Endothelial cell of umbilical vein (primary cell): ENCODE measurements at regions not wholly inside any gene's neighbourhood (a gene's known extent, or its start where the extent isn't known, plus 50 kb on each side); places are given as distances from the start of the nearest gene placed in this dataset.

Experiments used
- CTCF ChIP-seq, 2 donors: IDR thresholded peaks; 1 replicate in 1 of 2; 2 replicates in 1 of 2; pipeline ENCODE4 v1.5.1; 2011; ENCODE audit warnings: low read length in 2 of 2, mild to moderate bottlenecking in 2 of 2, moderate library complexity in 2 of 2, control low read depth in 1 of 2, inconsistent platforms in 1 of 2, low read depth in 1 of 2; ENCODE audit not compliant: insufficient read depth in 1 of 2; ENCODE audit errors: extremely low read depth in 1 of 2
- JUN ChIP-seq: IDR thresholded peaks from 2 replicates; pipeline ENCODE4 v1.6.1; 2011; ENCODE audit warnings: borderline replicate concordance, low read depth; ENCODE audit not compliant: insufficient read length, insufficient read depth
- POLR2A ChIP-seq: IDR thresholded peaks from 2 replicates; pipeline ENCODE4 v1.6.1; 2012; ENCODE audit warnings: low read depth, mild to moderate bottlenecking, control low read depth, low read length
- POLR2AphosphoS5 ChIP-seq: IDR thresholded peaks from 2 replicates; pipeline ENCODE4 v1.6.1; 2012; ENCODE audit warnings: low read depth, mild to moderate bottlenecking, control low read depth, low read length, moderate library complexity; ENCODE audit not compliant: insufficient read depth
- TF ChIP-seq, protein P1 (sequence below): IDR thresholded peaks from 2 replicates; pipeline ENCODE4 v1.6.1; 2011; ENCODE audit not compliant: insufficient read depth, insufficient read length

DNA sequence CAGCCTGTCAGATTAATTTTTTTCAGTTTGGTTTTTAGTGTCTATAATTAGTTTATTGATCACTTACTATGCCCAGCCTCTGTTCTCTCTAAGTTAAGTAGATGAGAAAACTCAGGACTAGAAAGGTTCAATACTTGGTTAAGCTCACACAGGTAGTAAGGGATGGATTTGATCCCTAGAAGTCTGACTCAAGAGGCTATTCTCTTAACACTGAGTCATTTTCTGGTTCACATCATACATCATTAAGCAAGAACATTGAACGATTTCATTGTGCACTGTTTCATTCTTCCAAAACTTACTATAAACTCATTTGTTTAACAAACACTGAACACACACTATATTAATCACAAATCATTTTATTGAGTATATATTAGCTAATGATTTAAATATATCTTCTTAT, 54.1 kb upstream of the SLC38A11 start:
- TF ChIP-seq CTCF (IDR thresholded peaks at IDR 0.05; ENCODE audit: extremely low read depth in 1 of 2, insufficient read depth in 1 of 2, low read depth in 1 of 2, low read length in 2 of 2) (no peak), JUN (no peak), POLR2AphosphoS5 (no peak), POLR2A (no peak)
- TF ChIP-seq, protein P1, sequence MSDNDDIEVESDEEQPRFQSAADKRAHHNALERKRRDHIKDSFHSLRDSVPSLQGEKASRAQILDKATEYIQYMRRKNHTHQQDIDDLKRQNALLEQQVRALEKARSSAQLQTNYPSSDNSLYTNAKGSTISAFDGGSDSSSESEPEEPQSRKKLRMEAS: no peak
